HCT116 (cell line): ENCODE measurements at regions not wholly inside any gene's neighbourhood (a gene's known extent, or its start where the extent isn't known, plus 50 kb on each side); places are given as distances from the start of the nearest gene placed in this dataset.

Source experiments
- ATAC-seq: fragments of 200-7000 bp; cut with Tn5 transposase; 2 replicates; pipeline ENCODE4 v1.9.1; 2020; ENCODE audit warnings: mild to moderate bottlenecking, moderate library complexity
- BruUV-seq: library from RNA; stranded (reverse); fragments of 400-500 nt; replicated peaks from 2 replicates; lab custom pipeline; 2021; lab: Mats Ljungman, UMichigan
- CTCF ChIA-PET: fragments of 300-600 bp; sonication (Branson Sonifier 250); formaldehyde crosslinking; loops from one replicate; lab custom pipeline; 2021; ENCODE audit warnings: antibody characterized with exemption; lab: Charles Lee
- POLR2A ChIA-PET: fragments of 300-600, 350-600 bp; sonication (Branson Sonifier 250); formaldehyde crosslinking; loops from one replicate; lab custom pipeline; 2021; ENCODE audit warnings: antibody characterized with exemption; lab: Charles Lee
- RAD21 ChIA-PET, 2 experiments: fragments of 300-600 bp; sonication (Branson Sonifier 250); formaldehyde crosslinking; loops; one replicate each; lab custom pipeline; 2023; ENCODE audit warnings: low total read pairs in 2 of 2; ENCODE audit not compliant: uncharacterized antibody in 2 of 2, unreplicated experiment in 2 of 2, low non-redundant PET in 1 of 2; lab: Charles Lee
- DNase-seq: peaks from one replicate; pipeline ENCODE4 v3.0.0-alpha.2; 2010; ENCODE audit warnings: low read depth, low spot score
- H2AFZ ChIP-seq: fragments of 200-600 bp; shearing (Covaris generic), sonication (generic); 2 replicates; pipeline ENCODE4 v1.6.1; 2017; ENCODE audit warnings: low read depth, mixed run types, mixed read lengths, antibody characterized with exemption, low read length; ENCODE audit not compliant: poor library complexity, severe bottlenecking
- H3K27ac ChIP-seq: 2 replicates; pipeline ENCODE4 v1.5.1; 2012; ENCODE audit warnings: low read depth, low read length
- H3K27me3 ChIP-seq: fragments of 200-600 bp; sonication (generic); 2 replicates; pipeline ENCODE4 v1.6.1; 2016; ENCODE audit warnings: mixed run types, low read length, mixed read lengths; ENCODE audit not compliant: insufficient read depth
- H3K36me3 ChIP-seq, 2 experiments: fragments of 200-500 bp in 1 of 2; fragments of 200-600 bp in 1 of 2; sonication (Bioruptor generic) in 1 of 2; sonication (generic) in 1 of 2; 2 replicates each; pipeline versions ENCODE4 v1.5.1 to v1.6.1; 2014 to 2016; ENCODE audit warnings: low read length in 2 of 2, inconsistent platforms in 1 of 2, mixed read lengths in 1 of 2, mixed run types in 1 of 2; ENCODE audit not compliant: insufficient read depth in 2 of 2, control insufficient read depth in 1 of 2
- H3K4me1 ChIP-seq, 2 experiments: fragments of 200-600 bp in 1 of 2; sonication (generic) in 1 of 2; 2 replicates each; pipeline versions ENCODE4 v1.5.1 to v1.6.1; 2012 to 2017; ENCODE audit warnings: low read length in 2 of 2, inconsistent platforms in 1 of 2, mild to moderate bottlenecking in 1 of 2, mixed read lengths in 1 of 2, mixed run types in 1 of 2, moderate library complexity in 1 of 2; ENCODE audit not compliant: insufficient read depth in 2 of 2, control insufficient read depth in 1 of 2
- H3K4me2 ChIP-seq: fragments of 200-600 bp; sonication (generic); 2 replicates; pipeline ENCODE4 v1.6.1; 2017; ENCODE audit warnings: mixed run types, low read length, mixed read lengths
- H3K4me3 ChIP-seq, 2 experiments: fragments of 200-600 bp in 1 of 2; sonication (generic) in 1 of 2; replicated peaks in 1 of 2; 2 replicates each; pipeline ENCODE4 v1.5.1; 2011 to 2016; ENCODE audit warnings: low read length in 2 of 2, control low read depth in 1 of 2, low read depth in 1 of 2, mild to moderate bottlenecking in 1 of 2, mixed read lengths in 1 of 2, mixed run types in 1 of 2
- H3K79me2 ChIP-seq: fragments of 200-600 bp; sonication (generic); 2 replicates; pipeline ENCODE4 v1.6.1; 2017; ENCODE audit warnings: mild to moderate bottlenecking, mixed run types, low read length, moderate library complexity, mixed read lengths; ENCODE audit not compliant: insufficient read depth
- H3K9ac ChIP-seq: fragments of 200-600 bp; sonication (generic); 2 replicates; pipeline ENCODE4 v1.6.1; 2016; ENCODE audit warnings: low read length, mixed read lengths
- H3K9me2 ChIP-seq: fragments of 200-600 bp; sonication (generic), shearing (Covaris generic); 2 replicates; pipeline ENCODE4 v1.6.1; 2017; ENCODE audit warnings: mixed run types, mild to moderate bottlenecking, moderate library complexity; ENCODE audit not compliant: insufficient read depth
- H3K9me3 ChIP-seq, 2 experiments: fragments of 200-500 bp in 1 of 2; fragments of 200-600 bp in 1 of 2; sonication (Bioruptor generic) in 1 of 2; sonication (generic) in 1 of 2; 2 replicates each; pipeline ENCODE4 v1.6.1; 2014 to 2017; ENCODE audit warnings: low read length in 2 of 2, mixed read lengths in 2 of 2, inconsistent platforms in 1 of 2, low read depth in 1 of 2, mild to moderate bottlenecking in 1 of 2, mixed run types in 1 of 2, moderate library complexity in 1 of 2; ENCODE audit not compliant: control insufficient read depth in 1 of 2, insufficient read depth in 1 of 2
- H4K20me1 ChIP-seq: fragments of 200-600 bp; sonication (generic), shearing (Covaris generic); 2 replicates; pipeline ENCODE4 v1.6.1; 2017; ENCODE audit warnings: mixed run types, mild to moderate bottlenecking, moderate library complexity; ENCODE audit not compliant: insufficient read depth
- ATF3 ChIP-seq: IDR thresholded peaks from 2 replicates; pipeline ENCODE4 v1.6.1; 2012
- CBX3 ChIP-seq: IDR thresholded peaks from 2 replicates; pipeline ENCODE4 v1.6.1; 2012; ENCODE audit warnings: low read depth
- CEBPB ChIP-seq: IDR thresholded peaks from 2 replicates; pipeline ENCODE4 v1.6.1; 2012; ENCODE audit warnings: low read depth
- EZH2phosphoT487 ChIP-seq: fragments of 200-600 bp; IDR thresholded peaks from 2 replicates; pipeline ENCODE4 v1.6.1; 2018; ENCODE audit warnings: antibody characterized with exemption, borderline replicate concordance
- JUND ChIP-seq: IDR thresholded peaks from 2 replicates; pipeline ENCODE4 v1.6.1; 2012
- SIN3A ChIP-seq: IDR thresholded peaks from 2 replicates; pipeline ENCODE4 v1.6.1; 2012; ENCODE audit warnings: low read depth
- ZBTB33 ChIP-seq: IDR thresholded peaks from 2 replicates; pipeline ENCODE4 v1.6.1; 2011; ENCODE audit warnings: mild to moderate bottlenecking, low read length, moderate library complexity; ENCODE audit not compliant: insufficient replicate concordance; ENCODE audit errors: extremely low read depth
- intact Hi-C: fragments of 100-400 bp; cut with micrococcal nuclease; formaldehyde crosslinking; loops from 2 replicates; pipeline ENCODE4 v1.10.0; 2022

GRCh38 chr2:47307066-47307465, 62.0 kb upstream of the EPCAM start:
- Histone ChIP-seq H4K20me1 (no peaks in the 10 kb centered on the region), H2AFZ (no peak overlapping the region), H3K9ac (no peak overlapping the region), H3K4me2 (no peak overlapping the region), H3K79me2 (no peaks in the 10 kb centered on the region)
- RAD21 ChIA-PET, result no interaction called here
- TF ChIP-seq ATF3, result no peak
- TF ChIP-seq ZBTB33, result no peak
- no peak for TF ChIP-seq SIN3A
- TF ChIP-seq, all 23 proteins: peak for 0
- BruUV-seq, result no TSS peak
- no peaks in the 10 kb centered on the region for H3K36me3 ChIP-seq
- no peak for ATAC-seq
- H3K9me3 ChIP-seq, result no peaks in the 10 kb centered on the region
- peaks cover 4% of the 10 kb centered on the region; the same call in 1 of the 2 replicates for H3K27me3 ChIP-seq
- no peak overlapping the region for H3K27ac ChIP-seq
- peaks cover 4 to 5% of the 10 kb centered on the region in 2 experiments; a peak in 2 of 4 replicates for H3K4me1 ChIP-seq
- no peak overlapping the region for H3K4me3 ChIP-seq
- CTCF ChIA-PET, result no interaction called here
- H3K9me2 ChIP-seq, result no peaks in the 10 kb centered on the region
- DNase-seq, result no peak
- intact Hi-C loops, result no loop called here
- POLR2A ChIA-PET, result no interaction called here

DNA sequence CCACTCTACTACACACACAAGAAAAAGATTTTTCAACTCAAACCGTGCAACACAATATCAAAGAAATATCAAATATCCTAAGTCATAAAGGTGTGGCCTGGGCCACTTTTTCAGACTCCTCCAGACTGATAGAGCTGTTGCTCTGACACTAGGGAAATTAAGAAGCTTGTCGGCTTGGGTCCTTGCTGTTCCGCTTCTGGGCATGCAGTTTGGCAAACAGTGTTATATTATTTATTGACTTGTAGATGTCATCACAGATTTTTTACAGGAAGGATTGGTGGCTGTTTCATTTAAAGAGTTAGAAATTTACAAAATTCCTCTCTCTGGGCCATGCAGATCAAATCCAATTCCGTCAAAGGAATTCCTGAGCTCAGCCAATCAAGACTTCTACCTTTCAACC, 64.5 kb upstream of the EPCAM start:
- H3K79me2 ChIP-seq, result no peaks in the 10 kb centered on the region
- no peak overlapping the region for H3K4me2 ChIP-seq
- intact Hi-C loops, result no loop called here
- no peaks in the 10 kb centered on the region for H3K4me1 ChIP-seq
- H3K27ac ChIP-seq, result no peak overlapping the region
- ChIA-PET CTCF (no interaction called here), POLR2A (no interaction called here), RAD21 (no interaction called here)
- no peaks in the 10 kb centered on the region for H3K9me2 ChIP-seq
- H3K27me3 ChIP-seq, result peaks cover 21% of the 10 kb centered on the region; the same call in 1 of the 2 replicates
- ATAC-seq (no peak), DNase-seq (no peak)
- no peak overlapping the region for H3K4me3 ChIP-seq
- BruUV-seq, result no TSS peak
- H3K36me3 ChIP-seq, result no peaks in the 10 kb centered on the region
- H3K9me3 ChIP-seq, result no peaks in the 10 kb centered on the region
- no peak overlapping the region for H3K9ac ChIP-seq
- no peaks in the 10 kb centered on the region for H4K20me1 ChIP-seq
- TF ChIP-seq CEBPB (no peak), EZH2phosphoT487 (no peak), CBX3 (no peak), JUND (no peak)
- no peak overlapping the region for H2AFZ ChIP-seq
